Astrocyte of the spinal cord (primary cell): ENCODE measurements at regions not wholly inside any gene's neighbourhood (a gene's known extent, or its start where the extent isn't known, plus 50 kb on each side); places are given as distances from the start of the nearest gene placed in this dataset.

Experiments used
- DNase-seq: peaks from one replicate; pipeline ENCODE4 v3.0.0; 2011; ENCODE audit warnings: low read depth, low spot score
- H3K4me3 ChIP-seq: 2 replicates; pipeline ENCODE4 v1.5.1; 2011; ENCODE audit warnings: low read depth, mild to moderate bottlenecking, low read length, moderate library complexity
- in situ Hi-C: cut with HindIII; loops from 2 replicates; pipeline ENCODE4 v1.10.0; 2017; ENCODE audit warnings: low sequenced_read_pairs
- TF ChIP-seq, protein P1 (sequence below): IDR thresholded peaks from 2 replicates; pipeline ENCODE4 v1.5.1; 2012; ENCODE audit warnings: low read depth, mild to moderate bottlenecking, low read length, inconsistent platforms

DNA sequence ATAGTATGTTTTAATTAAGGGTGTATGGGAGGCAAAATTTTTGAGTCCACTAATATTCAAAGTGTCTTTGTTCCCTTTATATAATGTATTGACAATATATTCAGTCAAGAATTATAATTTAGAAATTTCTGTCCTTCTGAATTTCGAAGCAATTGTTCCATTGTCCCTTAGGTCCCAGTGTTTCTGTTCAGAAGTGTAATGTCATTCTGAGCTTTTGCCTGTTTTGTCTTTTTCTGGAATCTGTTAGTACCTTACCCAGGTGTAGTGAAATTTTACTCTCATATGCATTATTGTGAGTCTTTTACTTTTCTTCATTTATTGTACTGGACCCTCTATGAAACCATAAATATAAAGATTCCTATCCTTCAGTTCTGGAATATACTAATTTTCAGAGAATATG lies 505.7 kb upstream of the KIF2B start:
- no peak overlapping the region for H3K4me3 ChIP-seq
- DNase-seq, result no peak
- in situ Hi-C loops, result no loop called here
- TF ChIP-seq, protein P1, sequence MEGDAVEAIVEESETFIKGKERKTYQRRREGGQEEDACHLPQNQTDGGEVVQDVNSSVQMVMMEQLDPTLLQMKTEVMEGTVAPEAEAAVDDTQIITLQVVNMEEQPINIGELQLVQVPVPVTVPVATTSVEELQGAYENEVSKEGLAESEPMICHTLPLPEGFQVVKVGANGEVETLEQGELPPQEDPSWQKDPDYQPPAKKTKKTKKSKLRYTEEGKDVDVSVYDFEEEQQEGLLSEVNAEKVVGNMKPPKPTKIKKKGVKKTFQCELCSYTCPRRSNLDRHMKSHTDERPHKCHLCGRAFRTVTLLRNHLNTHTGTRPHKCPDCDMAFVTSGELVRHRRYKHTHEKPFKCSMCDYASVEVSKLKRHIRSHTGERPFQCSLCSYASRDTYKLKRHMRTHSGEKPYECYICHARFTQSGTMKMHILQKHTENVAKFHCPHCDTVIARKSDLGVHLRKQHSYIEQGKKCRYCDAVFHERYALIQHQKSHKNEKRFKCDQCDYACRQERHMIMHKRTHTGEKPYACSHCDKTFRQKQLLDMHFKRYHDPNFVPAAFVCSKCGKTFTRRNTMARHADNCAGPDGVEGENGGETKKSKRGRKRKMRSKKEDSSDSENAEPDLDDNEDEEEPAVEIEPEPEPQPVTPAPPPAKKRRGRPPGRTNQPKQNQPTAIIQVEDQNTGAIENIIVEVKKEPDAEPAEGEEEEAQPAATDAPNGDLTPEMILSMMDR, result no peak

DNA sequence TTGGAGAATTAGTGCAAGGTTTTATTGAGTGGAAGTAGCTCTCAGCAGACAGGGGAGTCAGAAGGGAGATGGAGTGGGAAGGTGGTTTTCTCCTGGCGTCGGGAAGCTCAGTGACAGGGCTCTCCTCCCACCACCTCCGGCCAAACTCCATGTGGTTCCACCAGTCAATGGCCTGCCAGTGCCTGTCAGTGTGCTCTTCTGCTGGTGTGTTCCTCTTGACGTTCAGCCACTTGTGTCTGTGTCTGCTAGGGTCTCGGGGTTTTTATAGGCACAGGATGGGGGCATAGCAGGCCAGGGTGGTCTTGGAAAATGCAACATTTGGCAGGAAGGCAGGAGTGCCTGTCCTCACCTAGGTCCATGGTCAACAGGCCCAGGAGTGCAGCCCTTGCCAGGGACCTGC lies 506.7 kb upstream of the KIF2B start:
- TF ChIP-seq, protein P1, result no peak
- in situ Hi-C loops, result no loop called here
- no peak for DNase-seq
- H3K4me3 ChIP-seq, result no peak overlapping the region

DNA sequence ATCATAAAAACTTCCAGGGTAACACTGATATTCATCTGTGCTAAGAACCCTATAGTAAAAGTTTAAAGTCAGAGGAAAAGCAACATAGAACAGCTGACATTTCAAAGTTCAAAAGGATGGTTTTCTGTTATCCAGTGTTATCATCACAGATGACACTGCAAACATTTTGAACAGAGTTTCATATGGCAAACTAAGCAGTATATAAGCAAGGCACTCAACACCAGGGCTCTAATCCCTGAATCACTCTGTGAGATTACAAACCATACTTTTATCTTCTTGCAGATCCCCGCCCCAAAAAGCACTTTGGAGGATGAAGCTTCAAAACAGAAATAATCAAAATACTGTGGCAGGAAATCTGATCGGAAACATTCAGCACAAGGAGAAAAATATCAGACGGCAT lies 508.2 kb upstream of the KIF2B start:
- DNase-seq, result no peak
- in situ Hi-C loops, result no loop called here
- no peak overlapping the region for H3K4me3 ChIP-seq
- TF ChIP-seq, protein P1, result no peak

DNA sequence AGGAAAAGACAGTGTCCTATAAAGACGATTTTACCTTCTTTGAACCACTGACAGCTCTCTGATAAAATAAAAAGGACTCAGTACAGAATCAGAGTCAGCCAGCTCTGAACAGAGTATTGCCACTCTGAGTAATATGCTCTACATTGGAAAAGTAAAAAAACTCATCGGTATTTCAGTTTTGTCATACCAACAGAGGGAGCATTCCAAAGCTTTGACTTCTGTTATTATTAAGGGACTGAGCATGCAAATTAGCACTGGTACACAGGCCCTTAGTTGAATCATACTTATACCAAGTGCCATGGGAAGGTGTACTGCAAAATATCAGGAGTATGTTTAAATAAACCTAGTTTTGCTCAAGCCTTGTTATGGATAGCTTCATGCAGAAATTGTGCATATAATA lies 509.0 kb upstream of the KIF2B start:
- no peak overlapping the region for H3K4me3 ChIP-seq
- TF ChIP-seq, protein P1, result peak; percentile 3
- peak; percentile 35 for DNase-seq
- in situ Hi-C loops, result no loop called here

DNA sequence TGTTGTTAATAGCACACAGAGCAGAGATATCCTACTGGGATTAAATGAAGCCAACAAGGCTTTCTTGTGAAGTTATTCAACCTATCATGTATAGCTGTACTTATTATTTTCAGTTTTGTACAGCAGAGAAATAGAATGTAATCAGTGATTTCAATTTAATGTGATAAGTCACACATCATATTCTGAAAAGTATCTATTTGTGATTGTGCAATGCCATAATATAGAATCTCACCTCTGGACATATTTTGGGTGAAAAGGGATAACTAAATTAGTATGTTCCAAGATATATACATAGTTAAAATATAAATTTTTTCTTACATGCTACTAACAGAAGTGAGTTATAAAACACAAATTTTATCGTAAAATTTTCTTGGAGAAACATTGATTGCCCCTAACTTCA lies 544.3 kb upstream of the KIF2B start:
- in situ Hi-C loops, result no loop called here
- no peak overlapping the region for H3K4me3 ChIP-seq
- no peak for DNase-seq
- TF ChIP-seq, protein P1, result no peak

DNA sequence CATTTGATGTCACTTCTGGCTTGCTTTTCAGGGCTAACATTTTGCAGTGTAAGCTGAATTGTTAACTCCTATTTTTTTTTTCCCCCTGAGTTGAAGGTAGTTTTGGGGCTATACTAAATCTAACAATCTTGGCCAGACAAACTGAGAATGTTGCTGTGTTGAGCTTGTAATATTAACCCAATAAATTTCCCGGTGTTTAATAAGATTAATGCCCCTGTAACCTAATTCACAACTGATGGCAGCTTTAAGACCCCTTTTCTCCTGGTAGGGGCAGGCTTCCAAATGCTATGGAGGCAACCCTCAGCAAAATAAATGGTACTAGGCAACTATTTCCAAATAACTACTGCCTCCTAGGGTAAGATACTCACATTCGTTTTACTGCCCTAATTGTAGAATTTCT lies 549.6 kb upstream of the KIF2B start:
- H3K4me3 ChIP-seq, result no peak overlapping the region
- in situ Hi-C loops, result no loop called here
- TF ChIP-seq, protein P1, result no peak
- DNase-seq, result no peak

DNA sequence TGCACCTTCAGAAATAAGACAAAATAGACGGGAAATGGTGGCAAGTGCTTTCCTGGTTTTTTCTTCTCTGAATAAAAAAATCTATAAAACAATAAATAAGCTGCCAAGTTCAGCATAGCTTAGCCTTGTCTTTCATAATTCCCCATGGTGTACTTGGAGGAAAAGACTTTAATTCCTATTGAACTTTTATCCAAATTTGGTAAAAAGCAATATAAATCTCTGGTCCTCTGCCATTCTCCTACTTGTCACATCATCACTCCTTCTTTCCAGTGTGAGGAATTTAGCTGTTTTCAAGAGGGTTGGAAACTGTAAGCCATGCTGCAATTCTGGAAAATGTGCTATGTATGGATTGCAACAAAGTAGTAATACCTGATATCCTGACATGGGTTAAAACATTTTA lies 551.8 kb upstream of the KIF2B start:
- no peak for DNase-seq
- H3K4me3 ChIP-seq, result no peak overlapping the region
- in situ Hi-C loops, result no loop called here
- TF ChIP-seq, protein P1, result no peak
